ENCODE measurements at regions not wholly inside any gene's neighbourhood (a gene's known extent, or its start where the extent isn't known, plus 50 kb on each side); places are given as distances from the start of the nearest gene placed in this dataset.

GRCh38 chr2:217610401-217610814 lies 392.4 kb downstream of the TNS1 start:
- no peak for TF ChIP-seq CTCF (IDR thresholded peaks at IDR 0.05; ENCODE audit: insufficient read depth, low read length, poor library complexity, severe bottlenecking)
- Histone ChIP-seq H3K36me3 (ENCODE audit: control insufficient read depth, insufficient read depth, low read length) (no peaks in the 10 kb centered on the region), H3K4me3 (ENCODE audit: low read depth, low read length) (no peak overlapping the region), H3K27me3 (ENCODE audit: control insufficient read depth, insufficient read depth, low read length) (no peaks in the 10 kb centered on the region)
- no peak for DNase-seq (ENCODE audit: low read depth)

- TF ChIP-seq CTCF (IDR thresholded peaks at IDR 0.05; ENCODE audit: insufficient read depth, low read length, poor library complexity, severe bottlenecking) = no peak
- H3K4me3 ChIP-seq (ENCODE audit: low read depth, low read length) = no peak overlapping the region
- no peaks in the 10 kb centered on the region for H3K27me3 ChIP-seq (ENCODE audit: control insufficient read depth, insufficient read depth, low read length)
- H3K36me3 ChIP-seq (ENCODE audit: control insufficient read depth, insufficient read depth, low read length) = no peaks in the 10 kb centered on the region
- DNase-seq (ENCODE audit: low read depth) = no peak
These were observed 392.8 kb downstream of the TNS1 start for GRCh38 chr2:217609952-217610351.

GRCh38 chr2:217606296-217606695 lies 396.5 kb downstream of the TNS1 start:
- Histone ChIP-seq H3K27me3 (ENCODE audit: control insufficient read depth, insufficient read depth, low read length) (peaks cover 3% of the 10 kb centered on the region), H3K4me3 (ENCODE audit: low read depth, low read length) (no peak overlapping the region), H3K36me3 (ENCODE audit: control insufficient read depth, insufficient read depth, low read length) (no peaks in the 10 kb centered on the region)
- no peak for DNase-seq (ENCODE audit: low read depth)
- no peak for TF ChIP-seq CTCF (IDR thresholded peaks at IDR 0.05; ENCODE audit: insufficient read depth, low read length, poor library complexity, severe bottlenecking)

GRCh38 chr2:217604527-217605194 lies 398.1 kb downstream of the TNS1 start:
- peaks cover 8% of the 10 kb centered on the region for H3K27me3 ChIP-seq (ENCODE audit: control insufficient read depth, insufficient read depth, low read length)
- TF ChIP-seq CTCF (IDR thresholded peaks at IDR 0.05; ENCODE audit: insufficient read depth, low read length, poor library complexity, severe bottlenecking) = no peak

GRCh38 chr2:217601601-217602000 lies 401.2 kb downstream of the TNS1 start:
- H3K36me3 ChIP-seq (ENCODE audit: control insufficient read depth, insufficient read depth, low read length) = no peaks in the 10 kb centered on the region
- DNase-seq (ENCODE audit: low read depth) = no peak
- H3K4me3 ChIP-seq (ENCODE audit: low read depth, low read length) = no peak overlapping the region
- peaks cover 16% of the 10 kb centered on the region for H3K27me3 ChIP-seq (ENCODE audit: control insufficient read depth, insufficient read depth, low read length)
- TF ChIP-seq CTCF (IDR thresholded peaks at IDR 0.05; ENCODE audit: insufficient read depth, low read length, poor library complexity, severe bottlenecking) = no peak

More at GRCh38 chr2:217604527-217605194, 398.1 kb downstream of the TNS1 start:
- Histone ChIP-seq H3K4me3 (ENCODE audit: low read depth, low read length) (no peak overlapping the region), H3K36me3 (ENCODE audit: control insufficient read depth, insufficient read depth, low read length) (no peaks in the 10 kb centered on the region)
- no peak for DNase-seq (ENCODE audit: low read depth)

GRCh38 chr2:217599906-217600305 lies 402.9 kb downstream of the TNS1 start:
- no peak for DNase-seq (ENCODE audit: low read depth)
- no peak for TF ChIP-seq CTCF (IDR thresholded peaks at IDR 0.05; ENCODE audit: insufficient read depth, low read length, poor library complexity, severe bottlenecking)
- no peaks in the 10 kb centered on the region for H3K36me3 ChIP-seq (ENCODE audit: control insufficient read depth, insufficient read depth, low read length)
- no peak overlapping the region for H3K4me3 ChIP-seq (ENCODE audit: low read depth, low read length)
- H3K27me3 ChIP-seq (ENCODE audit: control insufficient read depth, insufficient read depth, low read length) = peaks cover 16% of the 10 kb centered on the region
